ENCODE measurements at regions not wholly inside any gene's neighbourhood (a gene's known extent, or its start where the extent isn't known, plus 50 kb on each side); places are given as distances from the start of the nearest gene placed in this dataset.

- no peak overlapping the region for H3K4me3 ChIP-seq (ENCODE audit: low read depth, poor library complexity, severe bottlenecking)
- DNase-seq (ENCODE audit: low spot score in 2 of 2) = no peak
- no peak for TF ChIP-seq CTCF (IDR thresholded peaks at IDR 0.05)
- TF ChIP-seq POLR2A (IDR thresholded peaks at IDR 0.05) = no peak
- intact Hi-C loops (cut with DNase I; ENCODE audit: low total_unique reads) = no loop called here
- 72 to 76% methylated on average over 1 of the region's 1 CpG for WGBS, 2 donors
These were observed 101.3 kb upstream of the E2F8 start for GRCh38 chr11:19342036-19342435.

GRCh38 chr11:19338375-19338774 lies 97.6 kb upstream of the E2F8 start:
- H3K4me3 ChIP-seq (ENCODE audit: low read depth, poor library complexity, severe bottlenecking) = no peak overlapping the region
- DNase-seq (ENCODE audit: low spot score in 2 of 2) = no peak
- WGBS, 2 donors = 65 to 71% methylated on average over 3 of the region's 3 CpGs
- intact Hi-C loops (cut with DNase I; ENCODE audit: low total_unique reads) = no loop called here
- no peak for TF ChIP-seq CTCF (IDR thresholded peaks at IDR 0.05)
- TF ChIP-seq POLR2A (IDR thresholded peaks at IDR 0.05) = no peak

- no peak overlapping the region for H3K4me3 ChIP-seq (ENCODE audit: low read depth, poor library complexity, severe bottlenecking)
- TF ChIP-seq CTCF (IDR thresholded peaks at IDR 0.05) (no peak), POLR2A (IDR thresholded peaks at IDR 0.05) (no peak)
- WGBS, 2 donors = 89 to 90% methylated on average over 3 of the region's 3 CpGs
- DNase-seq (ENCODE audit: low spot score in 2 of 2) = no peak
- intact Hi-C loops (cut with DNase I; ENCODE audit: low total_unique reads) = no loop called here
These were observed 97.0 kb upstream of the E2F8 start for GRCh38 chr11:19337779-19338178.

GRCh38 chr11:19336331-19336730 lies 95.6 kb upstream of the E2F8 start:
- intact Hi-C loops (cut with DNase I; ENCODE audit: low total_unique reads) = no loop called here
- 46 to 51% methylated on average over 3 of the region's 3 CpGs for WGBS, 2 donors
- TF ChIP-seq POLR2A (IDR thresholded peaks at IDR 0.05) = no peak
- no peak for TF ChIP-seq CTCF (IDR thresholded peaks at IDR 0.05)

GRCh38 chr11:19332476-19332875 lies 91.7 kb upstream of the E2F8 start:
- WGBS, 2 donors = 91 to 92% methylated on average over 2 of the region's 2 CpGs
- no peak for DNase-seq (ENCODE audit: low spot score in 2 of 2)
- intact Hi-C loops (cut with DNase I; ENCODE audit: low total_unique reads) = no loop called here
- no peak for TF ChIP-seq CTCF (IDR thresholded peaks at IDR 0.05)
- no peak for TF ChIP-seq POLR2A (IDR thresholded peaks at IDR 0.05)
- no peak overlapping the region for H3K4me3 ChIP-seq (ENCODE audit: low read depth, poor library complexity, severe bottlenecking)

More at GRCh38 chr11:19336331-19336730, 95.6 kb upstream of the E2F8 start:
- no peak overlapping the region for H3K4me3 ChIP-seq (ENCODE audit: low read depth, poor library complexity, severe bottlenecking)
- no peak for DNase-seq (ENCODE audit: low spot score in 2 of 2)

- 28 to 41% methylated on average over 2 of the region's 2 CpGs for WGBS, 2 donors
- TF ChIP-seq CTCF (IDR thresholded peaks at IDR 0.05) = no peak
- no peak for TF ChIP-seq POLR2A (IDR thresholded peaks at IDR 0.05)
- no peak overlapping the region for H3K4me3 ChIP-seq (ENCODE audit: low read depth, poor library complexity, severe bottlenecking)
- intact Hi-C loops (cut with DNase I; ENCODE audit: low total_unique reads) = no loop called here
- no peak for DNase-seq (ENCODE audit: low spot score in 2 of 2)
These were observed 89.7 kb upstream of the E2F8 start for GRCh38 chr11:19330416-19330815.
